ENCODE measurements at regions not wholly inside any gene's neighbourhood (a gene's known extent, or its start where the extent isn't known, plus 50 kb on each side); places are given as distances from the start of the nearest gene placed in this dataset.

DNA sequence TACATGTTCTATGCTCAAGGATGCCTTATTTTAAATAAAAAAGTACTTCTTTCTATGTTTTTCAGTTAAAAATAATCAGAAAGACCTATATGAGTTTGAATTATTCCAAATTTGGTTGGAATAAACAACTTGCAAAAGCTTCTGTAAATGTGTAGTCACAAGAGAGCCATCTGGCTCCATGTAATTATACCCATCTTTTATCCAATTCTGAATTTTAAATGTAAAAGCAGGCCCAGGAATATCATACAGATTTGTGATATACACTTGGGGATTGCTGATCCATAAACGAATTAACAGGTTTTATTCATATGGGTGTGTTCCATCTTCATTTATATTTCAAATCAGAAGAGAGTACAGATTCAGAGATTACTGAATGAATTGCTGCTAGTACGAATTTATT is 329.2 kb upstream of the LRFN5 start:
- Histone ChIP-seq H4K20me1 (ENCODE audit: insufficient read depth, low read length) (no peaks in the 10 kb centered on the region), H3K4me1 (ENCODE audit: insufficient read depth, low read length) (no peaks in the 10 kb centered on the region), H2AFZ (ENCODE audit: low read length) (no peak overlapping the region), H3K4me3 (replicated peaks in 1 of 3; ENCODE audit: insufficient read depth in 1 of 3, low read depth in 2 of 3, low read length in 3 of 3) (no peak overlapping the region), H3K27ac (ENCODE audit: extremely low read length, insufficient read depth, low read length) (no peak overlapping the region), H3K36me3 (replicated peaks in 1 of 2; ENCODE audit: control insufficient read depth in 1 of 2, insufficient read depth in 2 of 2, low read length in 2 of 2) (no peaks in the 10 kb centered on the region), H3K9me3 (ENCODE audit: low read length) (peaks cover 73% of the 10 kb centered on the region), H3K4me2 (ENCODE audit: low read depth, low read length) (no peak overlapping the region), H3K27me3 (ENCODE audit: control insufficient read depth in 1 of 2, insufficient read depth in 2 of 2, low read length in 2 of 2) (no peaks in the 10 kb centered on the region), H3K79me2 (ENCODE audit: insufficient read depth, low read length) (no peaks in the 10 kb centered on the region), H3K9ac (ENCODE audit: insufficient read depth, low read depth, low read length) (no peak overlapping the region)
- no TSS peak for BruUV-seq (replicated peaks)
- WGBS (ENCODE audit: low lambda C conversion rate), result under 1% methylated on average over 2 of the region's 2 CpGs
- ATAC-seq (no peak), FAIRE-seq (no peak), DNase-seq (ENCODE audit: low spot score) (no peak)
- POLR2A ChIA-PET, result no interaction called here
- intact Hi-C loops (cut with micrococcal nuclease; ENCODE audit: unreplicated experiment) (no loop called here), in situ Hi-C loops (cut with HindIII; ENCODE audit: extremely low pct_ligation_motif_present, low pct_unique_long_range_greater_than_20kb) (no loop called here)
- CTCF ChIA-PET (ENCODE audit: low intra/inter-chr PET ratio, low total read pairs), result no interaction called here
- no peak for TF ChIP-seq MLLT10 (CRISPR knock-in tag; IDR thresholded peaks at IDR 0.05)
- no peak for TF ChIP-seq TOE1 (CRISPR knock-in tag; IDR thresholded peaks at IDR 0.05)
- no peak for TF ChIP-seq SP1 (IDR thresholded peaks at IDR 0.05)
- no peak for TF ChIP-seq SP1 (CRISPR knock-in tag; IDR thresholded peaks at IDR 0.05)
- TF ChIP-seq POLR2G (IDR thresholded peaks at IDR 0.05; ENCODE audit: low read depth, low read length), result no peak
- no peak for TF ChIP-seq CENPT (CRISPR knock-in tag; IDR thresholded peaks at IDR 0.05; ENCODE audit: low read depth)
- no peak for TF ChIP-seq ONECUT2 (CRISPR knock-in tag; IDR thresholded peaks at IDR 0.05)
- TF ChIP-seq ZNF335 (CRISPR knock-in tag; IDR thresholded peaks at IDR 0.05), result no peak
- no peak for TF ChIP-seq ZFP62 (CRISPR knock-in tag; IDR thresholded peaks at IDR 0.05)
- TF ChIP-seq IRF2 (CRISPR knock-in tag; IDR thresholded peaks at IDR 0.05), result no peak
- no peak for TF ChIP-seq ZNF878 (CRISPR knock-in tag; IDR thresholded peaks at IDR 0.05)
- TF ChIP-seq, protein P1, sequence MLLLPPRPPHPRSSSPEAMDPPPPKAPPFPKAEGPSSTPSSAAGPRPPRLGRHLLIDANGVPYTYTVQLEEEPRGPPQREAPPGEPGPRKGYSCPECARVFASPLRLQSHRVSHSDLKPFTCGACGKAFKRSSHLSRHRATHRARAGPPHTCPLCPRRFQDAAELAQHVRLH (CRISPR knock-in tag; IDR thresholded peaks at IDR 0.05; ENCODE audit: borderline replicate concordance, low read depth), result no peak
- TF ChIP-seq, protein P2, sequence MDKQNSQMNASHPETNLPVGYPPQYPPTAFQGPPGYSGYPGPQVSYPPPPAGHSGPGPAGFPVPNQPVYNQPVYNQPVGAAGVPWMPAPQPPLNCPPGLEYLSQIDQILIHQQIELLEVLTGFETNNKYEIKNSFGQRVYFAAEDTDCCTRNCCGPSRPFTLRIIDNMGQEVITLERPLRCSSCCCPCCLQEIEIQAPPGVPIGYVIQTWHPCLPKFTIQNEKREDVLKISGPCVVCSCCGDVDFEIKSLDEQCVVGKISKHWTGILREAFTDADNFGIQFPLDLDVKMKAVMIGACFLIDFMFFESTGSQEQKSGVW (CRISPR knock-in tag; IDR thresholded peaks at IDR 0.05; ENCODE audit: borderline replicate concordance), result no peak
- no peak for TF ChIP-seq ELF1 (CRISPR knock-in tag; IDR thresholded peaks at IDR 0.05)
- no peak for TF ChIP-seq SALL1 (CRISPR knock-in tag; IDR thresholded peaks at IDR 0.05)
- TF ChIP-seq, protein P3, sequence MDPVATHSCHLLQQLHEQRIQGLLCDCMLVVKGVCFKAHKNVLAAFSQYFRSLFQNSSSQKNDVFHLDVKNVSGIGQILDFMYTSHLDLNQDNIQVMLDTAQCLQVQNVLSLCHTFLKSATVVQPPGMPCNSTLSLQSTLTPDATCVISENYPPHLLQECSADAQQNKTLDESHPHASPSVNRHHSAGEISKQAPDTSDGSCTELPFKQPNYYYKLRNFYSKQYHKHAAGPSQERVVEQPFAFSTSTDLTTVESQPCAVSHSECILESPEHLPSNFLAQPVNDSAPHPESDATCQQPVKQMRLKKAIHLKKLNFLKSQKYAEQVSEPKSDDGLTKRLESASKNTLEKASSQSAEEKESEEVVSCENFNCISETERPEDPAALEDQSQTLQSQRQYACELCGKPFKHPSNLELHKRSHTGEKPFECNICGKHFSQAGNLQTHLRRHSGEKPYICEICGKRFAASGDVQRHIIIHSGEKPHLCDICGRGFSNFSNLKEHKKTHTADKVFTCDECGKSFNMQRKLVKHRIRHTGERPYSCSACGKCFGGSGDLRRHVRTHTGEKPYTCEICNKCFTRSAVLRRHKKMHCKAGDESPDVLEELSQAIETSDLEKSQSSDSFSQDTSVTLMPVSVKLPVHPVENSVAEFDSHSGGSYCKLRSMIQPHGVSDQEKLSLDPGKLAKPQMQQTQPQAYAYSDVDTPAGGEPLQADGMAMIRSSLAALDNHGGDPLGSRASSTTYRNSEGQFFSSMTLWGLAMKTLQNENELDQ (CRISPR knock-in tag; IDR thresholded peaks at IDR 0.05; ENCODE audit: borderline replicate concordance), result no peak
- no peak for TF ChIP-seq MEIS2 (CRISPR knock-in tag; IDR thresholded peaks at IDR 0.05)
- no peak for TF ChIP-seq ZNF337 (CRISPR knock-in tag; IDR thresholded peaks at IDR 0.05; ENCODE audit: borderline replicate concordance, low read depth)
- TF ChIP-seq PCBP2 (optimal IDR thresholded peaks at IDR 0.05; ENCODE audit: low read depth, low read length, poor library complexity, severe bottlenecking), result no peak

Data from HepG2 (cell line).